Liver (tissue), 8 donors: ENCODE measurements at regions not wholly inside any gene's neighbourhood (a gene's known extent, or its start where the extent isn't known, plus 50 kb on each side); places are given as distances from the start of the nearest gene placed in this dataset.

Source experiments
- DNase-seq: peaks from one replicate; pipeline ENCODE4 v3.0.0-alpha.2; 2017; ENCODE audit warnings: low spot score
- H3K27ac ChIP-seq, 2 donors: one replicate each; pipeline ENCODE4 v1.7.0; 2013; ENCODE audit warnings: inconsistent platforms in 2 of 2, low read length in 2 of 2, control low read depth in 1 of 2, low read depth in 1 of 2, mild to moderate bottlenecking in 1 of 2
- H3K27me3 ChIP-seq, 4 donors: one replicate each; pipeline versions ENCODE4 v1.6.1 to v1.7.0; 2013; ENCODE audit warnings: low read length in 3 of 4, inconsistent platforms in 1 of 4, mild to moderate bottlenecking in 1 of 4, moderate library complexity in 1 of 4; ENCODE audit not compliant: control insufficient read depth in 4 of 4, insufficient read depth in 4 of 4
- H3K36me3 ChIP-seq, 4 donors: one replicate each; pipeline versions ENCODE4 v1.6.1 to v1.7.0; 2013; ENCODE audit warnings: low read length in 3 of 4, mild to moderate bottlenecking in 3 of 4, low read depth in 1 of 4, moderate library complexity in 1 of 4; ENCODE audit not compliant: control insufficient read depth in 4 of 4, insufficient read depth in 3 of 4
- H3K4me1 ChIP-seq, 4 donors: one replicate each; pipeline versions ENCODE4 v1.6.1 to v1.7.0; 2013; ENCODE audit warnings: low read length in 3 of 4, mild to moderate bottlenecking in 3 of 4, moderate library complexity in 1 of 4; ENCODE audit not compliant: control insufficient read depth in 4 of 4, insufficient read depth in 4 of 4
- H3K4me3 ChIP-seq, 3 donors: one replicate each; pipeline versions ENCODE4 v1.6.1 to v1.7.0; 2013; ENCODE audit warnings: low read length in 3 of 3, control low read depth in 1 of 3, low read depth in 1 of 3, mild to moderate bottlenecking in 1 of 3
- H3K9ac ChIP-seq, 2 donors: one replicate each; pipeline ENCODE4 v1.7.0; 2013; ENCODE audit warnings: low read length in 2 of 2, mild to moderate bottlenecking in 2 of 2, moderate library complexity in 2 of 2, control low read depth in 1 of 2, low read depth in 1 of 2
- H3K9me3 ChIP-seq, 4 donors: one replicate each; pipeline versions ENCODE4 v1.6.1 to v1.7.0; 2013; ENCODE audit warnings: low read length in 3 of 4; ENCODE audit not compliant: control insufficient read depth in 4 of 4
- ATF3 ChIP-seq: IDR thresholded peaks from 2 replicates; pipeline ENCODE4 v1.6.1; 2016; ENCODE audit warnings: antibody characterized with exemption
- CTCF ChIP-seq: fragments of 150-350 bp; IDR thresholded peaks from 2 replicates; pipeline ENCODE4 v1.5.1; 2017; ENCODE audit warnings: improper control_type of control experiment, low read depth, low read length; ENCODE audit not compliant: missing input control
- EGR1 ChIP-seq, 2 donors: IDR thresholded peaks; 2 replicates each; pipeline ENCODE4 v1.6.1; 2016 to 2018; ENCODE audit warnings: antibody characterized with exemption in 2 of 2, low read depth in 2 of 2
- FOXA1 ChIP-seq: IDR thresholded peaks from 2 replicates; pipeline ENCODE4 v1.6.1; 2016; ENCODE audit warnings: antibody characterized with exemption
- FOXA2 ChIP-seq: IDR thresholded peaks from 2 replicates; pipeline ENCODE4 v1.6.1; 2016; ENCODE audit warnings: antibody characterized with exemption
- GABPA ChIP-seq, 2 donors: IDR thresholded peaks in 1 of 2; conservative IDR thresholded peaks in 1 of 2; 2 replicates each; pipeline ENCODE4 v1.6.1; 2016; ENCODE audit warnings: antibody characterized with exemption in 2 of 2, mild to moderate bottlenecking in 1 of 2, moderate library complexity in 1 of 2
- HNF4A ChIP-seq, 2 donors: conservative IDR thresholded peaks; 2 replicates each; pipeline ENCODE4 v1.6.1; 2016; ENCODE audit warnings: antibody characterized with exemption in 2 of 2, mild to moderate bottlenecking in 2 of 2
- HNF4G ChIP-seq: IDR thresholded peaks from 2 replicates; pipeline ENCODE4 v1.6.1; 2016; ENCODE audit warnings: antibody characterized with exemption
- JUND ChIP-seq, 2 donors: IDR thresholded peaks; 2 replicates each; pipeline ENCODE4 v1.6.1; 2016; ENCODE audit warnings: antibody characterized with exemption in 2 of 2
- MAX ChIP-seq: IDR thresholded peaks from 2 replicates; pipeline ENCODE4 v1.6.1; 2016; ENCODE audit warnings: antibody characterized with exemption
- NR2F2 ChIP-seq: IDR thresholded peaks from 2 replicates; pipeline ENCODE4 v1.6.1; 2016; ENCODE audit warnings: antibody characterized with exemption
- RAD21 ChIP-seq, 2 donors: IDR thresholded peaks; 2 replicates each; pipeline ENCODE4 v1.6.1; 2016; ENCODE audit warnings: antibody characterized with exemption in 2 of 2, mild to moderate bottlenecking in 2 of 2
- REST ChIP-seq: IDR thresholded peaks from 2 replicates; pipeline ENCODE4 v1.6.1; 2016; ENCODE audit warnings: antibody characterized with exemption, mild to moderate bottlenecking
- RXRA ChIP-seq, 2 donors: IDR thresholded peaks; 2 replicates each; pipeline ENCODE4 v1.6.1; 2017 to 2018; ENCODE audit warnings: antibody characterized with exemption in 2 of 2, mild to moderate bottlenecking in 1 of 2
- SP1 ChIP-seq: IDR thresholded peaks from 2 replicates; pipeline ENCODE4 v1.6.1; 2018; ENCODE audit warnings: antibody characterized with exemption, mild to moderate bottlenecking
- TAF1 ChIP-seq: conservative IDR thresholded peaks from 2 replicates; pipeline ENCODE4 v1.6.1; 2016; ENCODE audit warnings: antibody characterized with exemption, mild to moderate bottlenecking
- YY1 ChIP-seq: IDR thresholded peaks from 2 replicates; pipeline ENCODE4 v1.6.1; 2016; ENCODE audit warnings: antibody characterized with exemption, mild to moderate bottlenecking
- ZBTB33 ChIP-seq: IDR thresholded peaks from 2 replicates; pipeline ENCODE4 v1.6.1; 2016; ENCODE audit warnings: antibody characterized with exemption
- WGBS: extraction: QIAGEN DNeasy Blood & Tissue Kit; methylation state at CpG from one replicate; pipeline ENCODE4 v1.1.7; 2013; 5-methylcytosine and 5-hydroxymethylcytosine counted together
- donor health status: healthy.
- donor health status: healthy.
- donor health status: healthy.
- donor health status: healthy.
- donor health status: healthy.

- TF ChIP-seq GABPA (IDR thresholded peaks at IDR 0.05 in 1 of 2, conservative IDR thresholded peaks at IDR 0.05 in 1 of 2), result no peak
- DNase-seq, result no peak
- Histone ChIP-seq H3K27ac (no peak overlapping the region), H3K9me3 (peaks cover 0 to 8% (median 4%) of the 10 kb centered on the region in 4 donors), H3K27me3 (no peaks in the 10 kb centered on the region), H3K4me1 (no peaks in the 10 kb centered on the region), H3K4me3 (no peak overlapping the region), H3K9ac (no peak overlapping the region), H3K36me3 (no peaks in the 10 kb centered on the region)
- 66% methylated on average over 6 of the region's 6 CpGs for WGBS
Measured at GRCh38 chr9:135324329-135324728, 155.3 kb upstream of the PPP1R26 start.

GRCh38 chr9:135326141-135326540 lies 153.4 kb upstream of the PPP1R26 start:
- DNase-seq, result no peak
- Histone ChIP-seq H3K4me3 (no peak overlapping the region), H3K36me3 (no peaks in the 10 kb centered on the region), H3K9ac (no peak overlapping the region), H3K9me3 (peaks cover 0 to 8% (median 4%) of the 10 kb centered on the region in 4 donors), H3K27me3 (no peaks in the 10 kb centered on the region), H3K27ac (no peak overlapping the region), H3K4me1 (no peaks in the 10 kb centered on the region)
- 80% methylated on average over 7 of the region's 7 CpGs for WGBS
- no peak for TF ChIP-seq HNF4A (conservative IDR thresholded peaks at IDR 0.05)
- no peak for TF ChIP-seq HNF4G
- no peak for TF ChIP-seq TAF1
- TF ChIP-seq RAD21 (IDR thresholded peaks at IDR 0.05), result no peak
- TF ChIP-seq ZBTB33, result no peak
- no peak for TF ChIP-seq CTCF
- no peak for TF ChIP-seq YY1
- no peak for TF ChIP-seq FOXA2
- TF ChIP-seq SP1, result no peak
- no peak for TF ChIP-seq EGR1 (IDR thresholded peaks at IDR 0.05; ENCODE audit: low read depth in 2 of 2)
- TF ChIP-seq REST, result no peak
- TF ChIP-seq GABPA (IDR thresholded peaks at IDR 0.05 in 1 of 2, conservative IDR thresholded peaks at IDR 0.05 in 1 of 2), result no peak
- TF ChIP-seq MAX, result no peak
- TF ChIP-seq ATF3, result no peak
- no peak for TF ChIP-seq FOXA1
- TF ChIP-seq NR2F2, result no peak
- TF ChIP-seq RXRA (IDR thresholded peaks at IDR 0.05), result no peak
- no peak for TF ChIP-seq JUND (IDR thresholded peaks at IDR 0.05)
